Epithelial cell of esophagus (primary cell): ENCODE measurements at regions not wholly inside any gene's neighbourhood (a gene's known extent, or its start where the extent isn't known, plus 50 kb on each side); places are given as distances from the start of the nearest gene placed in this dataset.

Experiments used
- DNase-seq: peaks from one replicate; pipeline ENCODE4 v3.0.0; 2010; ENCODE audit warnings: low read depth
- H3K4me3 ChIP-seq: 2 replicates; pipeline ENCODE4 v1.5.1; 2011; ENCODE audit warnings: mild to moderate bottlenecking, low read length, control low read depth
- TF ChIP-seq, protein P1 (sequence below): IDR thresholded peaks from 2 replicates; pipeline ENCODE4 v1.5.1; 2011; ENCODE audit warnings: low read depth, mild to moderate bottlenecking, low read length, control low read depth, inconsistent platforms; ENCODE audit not compliant: insufficient read depth; ENCODE audit errors: missing control alignments

DNA sequence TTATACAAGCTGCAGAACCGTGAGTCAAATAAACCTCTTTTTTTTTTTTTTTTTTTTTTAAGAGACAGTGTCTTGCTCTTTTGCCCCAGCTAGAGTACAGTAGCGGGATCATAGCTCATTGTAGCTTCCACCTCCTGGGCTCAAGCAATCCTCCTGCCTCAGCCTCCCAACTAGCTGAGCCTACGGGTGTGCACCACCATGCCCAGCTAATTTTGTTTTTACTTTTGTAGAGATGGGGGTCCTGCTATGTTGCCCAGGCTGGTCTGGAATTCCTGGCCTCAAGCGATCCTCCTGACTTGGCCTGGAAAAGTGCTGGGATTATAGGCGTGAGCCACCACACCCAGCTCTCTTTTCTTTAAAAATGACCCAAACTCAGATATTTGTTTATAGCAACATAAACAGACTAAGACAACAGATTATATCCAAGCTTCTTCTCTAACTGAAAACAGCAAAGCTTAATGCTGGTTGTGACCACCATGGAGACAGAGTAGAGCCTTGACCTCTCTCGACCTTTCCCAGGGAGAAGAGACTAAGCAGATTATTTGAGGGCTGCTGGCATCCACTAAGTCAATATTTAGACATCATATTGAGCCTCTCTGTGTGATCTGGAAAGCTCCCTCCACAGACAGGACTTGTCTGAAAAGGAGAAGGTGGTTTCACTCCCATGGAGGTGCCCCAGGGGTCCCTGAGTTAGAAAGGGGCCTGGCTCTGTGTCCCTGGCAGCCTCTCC, 150.0 kb downstream of the KCTD15 start:
- DNase-seq: no peak
- no peak overlapping the region for H3K4me3 ChIP-seq
- TF ChIP-seq, protein P1, sequence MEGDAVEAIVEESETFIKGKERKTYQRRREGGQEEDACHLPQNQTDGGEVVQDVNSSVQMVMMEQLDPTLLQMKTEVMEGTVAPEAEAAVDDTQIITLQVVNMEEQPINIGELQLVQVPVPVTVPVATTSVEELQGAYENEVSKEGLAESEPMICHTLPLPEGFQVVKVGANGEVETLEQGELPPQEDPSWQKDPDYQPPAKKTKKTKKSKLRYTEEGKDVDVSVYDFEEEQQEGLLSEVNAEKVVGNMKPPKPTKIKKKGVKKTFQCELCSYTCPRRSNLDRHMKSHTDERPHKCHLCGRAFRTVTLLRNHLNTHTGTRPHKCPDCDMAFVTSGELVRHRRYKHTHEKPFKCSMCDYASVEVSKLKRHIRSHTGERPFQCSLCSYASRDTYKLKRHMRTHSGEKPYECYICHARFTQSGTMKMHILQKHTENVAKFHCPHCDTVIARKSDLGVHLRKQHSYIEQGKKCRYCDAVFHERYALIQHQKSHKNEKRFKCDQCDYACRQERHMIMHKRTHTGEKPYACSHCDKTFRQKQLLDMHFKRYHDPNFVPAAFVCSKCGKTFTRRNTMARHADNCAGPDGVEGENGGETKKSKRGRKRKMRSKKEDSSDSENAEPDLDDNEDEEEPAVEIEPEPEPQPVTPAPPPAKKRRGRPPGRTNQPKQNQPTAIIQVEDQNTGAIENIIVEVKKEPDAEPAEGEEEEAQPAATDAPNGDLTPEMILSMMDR: no peak

DNA sequence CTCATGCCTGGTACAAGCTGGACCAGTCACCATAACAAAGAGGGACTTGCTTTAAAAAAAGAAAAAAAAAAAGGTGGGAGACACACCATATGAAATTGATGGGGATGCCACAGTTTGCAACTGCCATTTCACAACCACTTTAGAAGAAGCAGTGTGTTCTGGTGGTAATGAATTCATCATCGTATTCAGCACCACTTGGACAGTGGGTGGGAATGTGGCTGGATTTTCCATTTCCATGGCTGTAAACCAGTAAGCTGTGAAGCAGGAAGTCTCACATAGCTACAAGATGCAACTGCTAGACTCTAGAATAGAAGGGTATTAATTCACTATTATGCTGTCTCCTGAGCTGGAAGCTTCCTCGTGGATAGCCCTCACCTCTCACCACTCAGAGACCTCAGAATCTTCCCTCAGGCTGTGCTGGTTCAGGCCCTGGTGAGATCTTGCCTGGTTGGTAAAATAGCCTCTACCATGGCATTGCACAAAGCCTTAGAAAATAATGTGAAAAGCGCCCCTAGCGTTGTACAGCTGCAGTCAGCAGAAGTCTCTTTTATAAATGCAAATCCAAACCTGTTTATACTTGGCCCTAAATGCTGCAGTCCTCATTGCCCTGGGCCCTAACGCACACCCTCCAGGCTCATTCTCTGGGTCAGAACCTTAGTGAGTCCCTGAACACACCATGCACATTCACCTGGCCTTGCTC, 150.7 kb downstream of the KCTD15 start:
- H3K4me3 ChIP-seq: no peak overlapping the region
- TF ChIP-seq, protein P1: no peak

GRCh38 chr19:33948651-33949335, 152.1 kb downstream of the KCTD15 start:
- no peak overlapping the region for H3K4me3 ChIP-seq
- TF ChIP-seq, protein P1: no peak
- DNase-seq: no peak

More for the DNA sequence above, 150.7 kb downstream of the KCTD15 start:
- DNase-seq: peak; percentile 2

DNA sequence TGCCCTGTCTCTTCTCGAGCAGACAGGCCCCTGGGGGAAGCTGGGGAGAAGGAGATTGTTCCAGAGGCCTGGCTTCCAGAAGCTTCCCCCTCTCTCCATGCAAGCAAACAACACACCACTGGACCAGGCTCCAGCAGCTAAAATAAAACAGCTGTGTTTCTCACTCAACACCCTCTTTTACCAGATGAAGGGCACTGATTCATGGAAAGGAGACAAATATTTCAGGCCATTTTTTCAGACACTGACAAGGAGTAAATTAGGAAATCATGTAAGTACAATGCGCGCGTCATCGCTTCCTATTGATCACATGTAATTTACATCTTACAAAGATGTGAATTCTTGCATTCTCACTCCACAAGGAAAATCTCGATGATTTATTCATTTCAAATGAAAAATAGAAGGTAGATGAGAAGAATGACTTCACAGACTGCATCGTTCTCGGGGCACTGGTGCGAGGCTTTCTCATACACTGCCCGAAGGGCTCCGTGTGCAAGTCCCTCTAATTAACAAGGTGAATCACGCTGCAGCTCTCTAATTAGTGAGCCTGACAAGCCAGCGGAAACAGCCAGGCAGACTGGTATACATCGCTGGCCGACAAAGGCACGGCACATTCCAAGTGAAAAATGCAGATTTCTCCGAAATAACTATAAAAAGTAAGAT, 153.6 kb downstream of the KCTD15 start:
- no peak overlapping the region for H3K4me3 ChIP-seq
- TF ChIP-seq, protein P1: no peak
- DNase-seq: no peak

- no peak for DNase-seq
- no peak overlapping the region for H3K4me3 ChIP-seq
- TF ChIP-seq, protein P1: no peak
Measured at GRCh38 chr19:33953023-33953422, 156.4 kb downstream of the KCTD15 start.

DNA sequence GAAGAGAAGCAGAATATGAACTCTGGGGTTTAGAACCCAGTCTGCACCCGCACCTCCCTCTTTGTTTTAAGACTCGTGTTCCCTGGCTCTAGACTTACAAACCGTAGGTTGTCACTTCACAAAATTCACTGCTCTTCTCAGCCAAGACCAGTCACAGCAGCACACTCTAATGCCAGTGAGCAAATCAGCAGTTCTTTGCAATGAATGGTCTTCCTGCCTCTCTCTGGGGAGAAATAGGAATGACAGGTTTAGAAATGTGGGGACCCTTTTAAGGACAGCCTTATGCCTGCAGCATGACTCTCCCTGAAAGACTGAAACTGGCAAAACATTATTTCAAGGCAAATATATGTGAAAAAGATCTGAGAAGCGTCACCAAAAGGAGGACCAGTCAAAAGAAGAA, 156.9 kb downstream of the KCTD15 start:
- DNase-seq: no peak
- no peak overlapping the region for H3K4me3 ChIP-seq
- TF ChIP-seq, protein P1: no peak
